Transverse colon (tissue), 4 donors: ENCODE measurements at regions not wholly inside any gene's neighbourhood (a gene's known extent, or its start where the extent isn't known, plus 50 kb on each side); places are given as distances from the start of the nearest gene placed in this dataset.

Experiments
- DNase-seq: peaks from one replicate; pipeline ENCODE4 v3.0.0-alpha.2; 2019
- H3K27ac ChIP-seq, 4 donors: fragments of 200-600 bp; sonication (generic); 2 replicates each; pipeline ENCODE4 v1.5.1; 2016 to 2018; ENCODE audit warnings: inconsistent platforms in 4 of 4
- H3K27me3 ChIP-seq: fragments of 200-600 bp; sonication (generic); 2 replicates; pipeline ENCODE4 v1.5.1; 2017; ENCODE audit warnings: inconsistent platforms
- H3K36me3 ChIP-seq, 4 donors: fragments of 200-600 bp; sonication (generic); 2 replicates each; pipeline ENCODE4 v1.5.1; 2017 to 2019; ENCODE audit warnings: inconsistent platforms in 4 of 4
- H3K4me1 ChIP-seq, 4 donors: fragments of 200-600 bp; sonication (generic); 2 replicates each; pipeline ENCODE4 v1.5.1; 2017 to 2020; ENCODE audit warnings: inconsistent platforms in 4 of 4
- H3K4me3 ChIP-seq, 4 donors: fragments of 200-600 bp; sonication (generic); 1 replicate in 1 of 4; 2 replicates in 3 of 4; pipeline versions ENCODE4 v1.5.1 to v1.6.1; 2017 to 2019; ENCODE audit warnings: inconsistent platforms in 4 of 4
- H3K9me3 ChIP-seq, 2 donors: fragments of 200-600 bp; sonication (generic); 2 replicates each; pipeline ENCODE4 v1.5.1; 2017 to 2019; ENCODE audit warnings: inconsistent platforms in 2 of 2
- EP300 ChIP-seq: sonication (generic); formaldehyde crosslinking; IDR thresholded peaks from one replicate; pipeline ENCODE4 v1.6.1; 2017; ENCODE audit warnings: antibody characterized with exemption, low read depth
- POLR2A ChIP-seq: fragments of 450-650 bp; IDR thresholded peaks from one replicate; pipeline ENCODE4 v1.6.1; 2016; ENCODE audit warnings: antibody characterized with exemption, mild to moderate bottlenecking, moderate library complexity
- POLR2AphosphoS5 ChIP-seq, 3 donors: sonication (generic); formaldehyde crosslinking; IDR thresholded peaks; one replicate each; pipeline ENCODE4 v1.6.1; 2016; ENCODE audit warnings: antibody characterized with exemption in 3 of 3
- WGBS, 2 donors: methylation state at CpG; one replicate each; pipeline ENCODE4 v1.1.5; 2018; ENCODE audit warnings: low coverage in 1 of 2; 5-methylcytosine and 5-hydroxymethylcytosine counted together
- in situ Hi-C, 4 donors: fragments of 200-750 bp; cut with MboI; loops; one replicate each; pipeline versions ENCODE4 v1.15.0 to v1.15.1; 2017; ENCODE audit warnings: low sequenced_read_pairs in 3 of 4, low pct_ligation_motif_present in 1 of 4, low pct_unique_long_range_greater_than_20kb in 1 of 4
- intact Hi-C: fragments of 100-400 bp; cut with DNase I; formaldehyde crosslinking; loops from one replicate; pipeline ENCODE4 v1.15.1; 2023; ENCODE audit warnings: low total_unique reads
- TF ChIP-seq, protein P1 (sequence below), 5 experiments: fragments of 200-600 bp in 3 of 5; fragments of 450-650 bp in 2 of 5; sonication (generic) in 3 of 5; IDR thresholded peaks; 1 replicate in 2 of 5; 2 replicates in 3 of 5; pipeline ENCODE4 v1.5.1; 2016 to 2017; ENCODE audit warnings: antibody characterized with exemption in 5 of 5, inconsistent platforms in 3 of 5, mild to moderate bottlenecking in 2 of 5, moderate library complexity in 1 of 5

DNA sequence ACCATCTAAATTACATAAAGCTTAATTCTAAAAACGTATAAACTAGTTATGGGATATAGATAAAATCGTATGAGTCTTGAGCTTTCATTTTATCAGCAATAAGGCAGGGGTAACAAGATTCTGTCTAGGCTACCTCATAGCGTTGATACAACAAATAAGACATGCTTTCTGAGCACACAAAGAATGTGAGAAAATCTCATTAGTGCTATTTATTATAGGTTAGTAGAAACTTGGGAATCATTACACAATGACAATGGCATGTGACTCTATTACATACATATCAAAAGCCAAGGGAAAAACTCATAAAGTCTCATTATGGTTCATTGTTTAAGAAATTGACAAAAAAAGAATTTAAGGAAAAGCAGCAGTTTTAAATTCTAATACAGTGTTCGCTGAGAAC is 448.6 kb downstream of the PLK2 start:
- no peaks in the 10 kb centered on the region for H3K36me3 ChIP-seq
- intact Hi-C loops (no loop called here), in situ Hi-C loops (no loop called here)
- no peaks in the 10 kb centered on the region for H3K4me1 ChIP-seq
- 74 to 94% methylated on average over 4 of the region's 4 CpGs for WGBS, 2 donors
- H3K27ac ChIP-seq = no peak overlapping the region
- DNase-seq = no peak
- no peaks in the 10 kb centered on the region for H3K27me3 ChIP-seq
- no peak overlapping the region for H3K4me3 ChIP-seq
- no peaks in the 10 kb centered on the region for H3K9me3 ChIP-seq
- no peak for TF ChIP-seq EP300
- TF ChIP-seq POLR2AphosphoS5 (IDR thresholded peaks at IDR 0.05) = no peak
- TF ChIP-seq, protein P1, sequence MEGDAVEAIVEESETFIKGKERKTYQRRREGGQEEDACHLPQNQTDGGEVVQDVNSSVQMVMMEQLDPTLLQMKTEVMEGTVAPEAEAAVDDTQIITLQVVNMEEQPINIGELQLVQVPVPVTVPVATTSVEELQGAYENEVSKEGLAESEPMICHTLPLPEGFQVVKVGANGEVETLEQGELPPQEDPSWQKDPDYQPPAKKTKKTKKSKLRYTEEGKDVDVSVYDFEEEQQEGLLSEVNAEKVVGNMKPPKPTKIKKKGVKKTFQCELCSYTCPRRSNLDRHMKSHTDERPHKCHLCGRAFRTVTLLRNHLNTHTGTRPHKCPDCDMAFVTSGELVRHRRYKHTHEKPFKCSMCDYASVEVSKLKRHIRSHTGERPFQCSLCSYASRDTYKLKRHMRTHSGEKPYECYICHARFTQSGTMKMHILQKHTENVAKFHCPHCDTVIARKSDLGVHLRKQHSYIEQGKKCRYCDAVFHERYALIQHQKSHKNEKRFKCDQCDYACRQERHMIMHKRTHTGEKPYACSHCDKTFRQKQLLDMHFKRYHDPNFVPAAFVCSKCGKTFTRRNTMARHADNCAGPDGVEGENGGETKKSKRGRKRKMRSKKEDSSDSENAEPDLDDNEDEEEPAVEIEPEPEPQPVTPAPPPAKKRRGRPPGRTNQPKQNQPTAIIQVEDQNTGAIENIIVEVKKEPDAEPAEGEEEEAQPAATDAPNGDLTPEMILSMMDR (IDR thresholded peaks at IDR 0.05) = no peak
- TF ChIP-seq POLR2A = no peak

DNA sequence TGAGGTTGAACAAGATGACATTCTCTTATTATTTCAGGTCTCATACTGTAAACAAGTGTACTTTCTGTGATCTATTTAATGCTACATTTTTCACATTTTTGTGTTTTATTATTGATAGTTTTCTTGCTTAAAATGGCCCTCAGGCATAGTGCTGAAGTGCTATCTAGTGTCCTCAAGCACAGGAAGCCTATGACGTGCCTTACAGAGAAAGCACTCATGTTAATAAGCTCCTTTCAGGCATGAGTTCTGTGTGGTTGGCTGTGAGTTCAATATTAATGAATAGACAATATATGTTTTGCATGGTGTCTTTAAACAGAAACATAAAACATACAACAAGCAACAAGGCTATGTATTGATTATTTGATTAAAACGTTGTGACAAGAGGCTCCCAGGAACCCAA is 450.1 kb downstream of the PLK2 start:
- Histone ChIP-seq H3K27ac (no peak overlapping the region), H3K36me3 (no peaks in the 10 kb centered on the region), H3K4me3 (no peak overlapping the region), H3K4me1 (no peaks in the 10 kb centered on the region), H3K27me3 (no peaks in the 10 kb centered on the region), H3K9me3 (no peaks in the 10 kb centered on the region)
- in situ Hi-C loops (no loop called here), intact Hi-C loops (no loop called here)
- WGBS, 2 donors = 73 to 80% methylated on average over 1 to 2 of the region's 2 CpGs
- DNase-seq = no peak
- TF ChIP-seq POLR2AphosphoS5 (IDR thresholded peaks at IDR 0.05) (no peak), POLR2A (no peak), EP300 (no peak)
- TF ChIP-seq, protein P1 (IDR thresholded peaks at IDR 0.05) = no peak

DNA sequence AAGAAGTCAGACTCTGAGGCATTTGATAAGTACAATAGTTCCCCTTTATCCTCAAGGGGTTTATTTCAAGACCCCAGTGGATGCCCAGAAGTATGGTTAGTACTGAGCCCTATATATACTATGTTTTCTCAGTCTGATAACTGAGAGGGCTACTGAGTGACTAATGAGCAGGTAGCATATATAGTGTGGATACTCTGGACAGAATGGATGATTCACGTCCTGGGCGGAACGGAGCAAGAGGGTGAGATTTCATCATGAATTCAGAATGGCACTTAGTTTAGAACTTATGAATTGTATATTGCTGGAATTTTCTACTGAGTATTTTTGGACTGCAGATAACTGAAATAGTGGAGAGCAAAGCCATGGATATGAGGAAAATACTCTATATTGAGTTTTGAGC is 457.6 kb downstream of the PLK2 start:
- H3K27ac ChIP-seq = no peak overlapping the region
- intact Hi-C loops (no loop called here), in situ Hi-C loops (no loop called here)
- no peak for DNase-seq
- WGBS, 2 donors = 90 to 97% methylated on average over 3 of the region's 3 CpGs
- H3K4me1 ChIP-seq = no peaks in the 10 kb centered on the region
- H3K27me3 ChIP-seq = no peaks in the 10 kb centered on the region
- TF ChIP-seq POLR2AphosphoS5 (IDR thresholded peaks at IDR 0.05) = no peak
- TF ChIP-seq, protein P1 (IDR thresholded peaks at IDR 0.05) = no peak
- no peak for TF ChIP-seq POLR2A
- TF ChIP-seq EP300 = no peak
- no peak overlapping the region for H3K4me3 ChIP-seq
- H3K36me3 ChIP-seq = no peaks in the 10 kb centered on the region
- no peaks in the 10 kb centered on the region for H3K9me3 ChIP-seq

DNA sequence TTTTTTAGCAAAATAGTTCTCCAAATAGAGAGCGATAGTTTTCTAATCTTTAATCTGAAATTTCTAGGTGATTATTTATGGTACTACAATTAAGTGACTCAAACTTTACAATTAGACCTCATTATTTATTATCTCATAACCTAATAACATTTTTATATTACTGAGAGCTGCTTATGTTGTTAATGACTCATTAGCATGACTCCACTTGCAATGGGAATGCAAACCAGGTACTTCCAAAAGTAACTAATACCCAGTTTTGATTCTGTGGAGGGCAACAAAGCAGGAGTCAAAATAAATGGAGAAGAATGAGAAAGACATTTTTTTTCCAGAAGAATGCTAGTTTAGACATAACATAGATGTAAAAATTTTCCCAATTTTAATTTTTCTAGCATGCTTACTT is 466.0 kb downstream of the PLK2 start:
- TF ChIP-seq EP300 (no peak), POLR2A (no peak), POLR2AphosphoS5 (IDR thresholded peaks at IDR 0.05) (no peak)
- TF ChIP-seq, protein P1 (IDR thresholded peaks at IDR 0.05) = no peak

More for the DNA sequence above, 466.0 kb downstream of the PLK2 start:
- intact Hi-C loops = no loop called here
- Histone ChIP-seq H3K27me3 (no peaks in the 10 kb centered on the region), H3K9me3 (no peaks in the 10 kb centered on the region), H3K4me3 (no peak overlapping the region), H3K27ac (no peak overlapping the region), H3K36me3 (no peaks in the 10 kb centered on the region), H3K4me1 (no peaks in the 10 kb centered on the region)
- no peak for DNase-seq
- 89 to 93% methylated on average over 1 of the region's 1 CpG for WGBS, 2 donors
- in situ Hi-C loops = no loop called here
